Stimulated activated CD8-positive, alpha-beta memory T cell treated with anti-CD3 and anti-CD28 coated beads, Interleukin-2, amount 100 ng/mL, for 48 hours (primary cell): ENCODE measurements at regions not wholly inside any gene's neighbourhood (a gene's known extent, or its start where the extent isn't known, plus 50 kb on each side); places are given as distances from the start of the nearest gene placed in this dataset.

ENCODE experiments used
- DNase-seq, 2 donors: peaks; one replicate each; pipeline ENCODE4 v3.0.0-alpha.2; 2020; ENCODE audit warnings: low read depth in 2 of 2

- no peak for DNase-seq
These were observed 114.2 kb upstream of the EEA1 start for GRCh38 chr12:93043192-93043876.

GRCh38 chr12:93043877-93044209 is 114.7 kb upstream of the EEA1 start:
- no peak for DNase-seq

- no peak for DNase-seq
These were observed 118.0 kb upstream of the EEA1 start for GRCh38 chr12:93047118-93047517.

GRCh38 chr12:93048656-93049055 is 119.6 kb upstream of the EEA1 start:
- no peak for DNase-seq

GRCh38 chr12:93050026-93050747 is 121.1 kb upstream of the EEA1 start:
- DNase-seq, result no peak

- no peak for DNase-seq
These were observed 121.6 kb upstream of the EEA1 start for GRCh38 chr12:93050748-93051081.

GRCh38 chr12:93054021-93054420 is 124.9 kb upstream of the EEA1 start:
- no peak for DNase-seq

GRCh38 chr12:93055221-93055620 is 126.1 kb upstream of the EEA1 start:
- DNase-seq, result no peak

- DNase-seq, result no peak
These were observed 128.0 kb upstream of the EEA1 start for GRCh38 chr12:93056971-93057535.

- DNase-seq, result no peak
These were observed 129.2 kb upstream of the EEA1 start for GRCh38 chr12:93058280-93058679.

GRCh38 chr12:93059288-93059687 is 130.2 kb upstream of the EEA1 start:
- DNase-seq, result no peak

GRCh38 chr12:93059925-93060665 is 131.0 kb upstream of the EEA1 start:
- no peak for DNase-seq

GRCh38 chr12:93060666-93061472 is 131.8 kb upstream of the EEA1 start:
- no peak for DNase-seq

GRCh38 chr12:93061473-93062419 is 132.7 kb upstream of the EEA1 start:
- no peak for DNase-seq

GRCh38 chr12:93065896-93066295 is 136.8 kb upstream of the EEA1 start:
- DNase-seq, result no peak

- DNase-seq, result no peak
These were observed 143.2 kb upstream of the EEA1 start for GRCh38 chr12:93072340-93072739.

GRCh38 chr12:93073324-93073723 is 144.2 kb upstream of the EEA1 start:
- no peak for DNase-seq

- DNase-seq, result no peak
These were observed 149.0 kb upstream of the EEA1 start for GRCh38 chr12:93078059-93078458.

- DNase-seq, result no peak
These were observed 149.5 kb upstream of the EEA1 start for GRCh38 chr12:93078577-93078976.

GRCh38 chr12:93079271-93079670 is 150.2 kb upstream of the EEA1 start:
- no peak for DNase-seq

GRCh38 chr12:93079976-93080375 is 150.9 kb upstream of the EEA1 start:
- no peak for DNase-seq
